K562 (cell line): ENCODE measurements at regions not wholly inside any gene's neighbourhood (a gene's known extent, or its start where the extent isn't known, plus 50 kb on each side); places are given as distances from the start of the nearest gene placed in this dataset.

Experiments
- ATAC-seq: fragments of 200-7000 bp; cut with Tn5 transposase; 3 replicates; pipeline ENCODE4 v1.9.1; 2020; ENCODE audit warnings: moderate library complexity
- BruUV-seq: library from RNA; stranded (reverse); fragments of 400-500 nt; replicated peaks from 2 replicates; lab custom pipeline; 2021; lab: Mats Ljungman, UMichigan
- CTCF ChIA-PET: fragments of 300-600 bp; formaldehyde crosslinking; extraction: SDS; loops from one replicate; lab custom pipeline; 2021; ENCODE audit warnings: low intra/inter-chr PET ratio; lab: Yijun Ruan, JAX
- POLR2A ChIA-PET: fragments of 300-600, 350-650 bp; sonication (Branson Sonifier 250); formaldehyde crosslinking; extraction: SDS; loops from one replicate; lab custom pipeline; 2021; ENCODE audit warnings: antibody characterized with exemption, inconsistent platforms; lab: Yijun Ruan, JAX
- DNase-seq, 4 experiments: peaks; one replicate each; pipeline versions ENCODE4 v3.0.0 to v3.0.0-alpha.2; 2011 to 2018; ENCODE audit warnings: low spot score in 3 of 4, mixed read lengths in 3 of 4; ENCODE audit errors: extremely low read depth in 1 of 4
- FAIRE-seq: peaks from 2 replicates; lab custom pipeline; 2011; peaks lifted over from hg19 to GRCh38; lab: Jason Lieb, UNC
- H2AFZ ChIP-seq: 2 replicates; pipeline ENCODE4 v1.6.0; 2011; ENCODE audit warnings: low read depth, low read length, control low read depth, inconsistent platforms
- H3K27ac ChIP-seq: fragments of 200-600 bp; 3 replicates; pipeline ENCODE4 v1.8.0; 2011; ENCODE audit warnings: low read depth, mild to moderate bottlenecking, control low read depth, inconsistent platforms, low read length, moderate library complexity, mixed read lengths; ENCODE audit errors: extremely low read depth
- H3K27me3 ChIP-seq, 2 experiments: fragments of 300-600 bp in 1 of 2; 2 replicates in 1 of 2; 3 replicates in 1 of 2; pipeline versions ENCODE4 v1.6.0 to v1.8.0; 2011; ENCODE audit warnings: inconsistent platforms in 2 of 2, low read length in 2 of 2, mild to moderate bottlenecking in 1 of 2, mixed read lengths in 1 of 2, moderate library complexity in 1 of 2; ENCODE audit not compliant: control insufficient read depth in 2 of 2, insufficient read depth in 2 of 2
- H3K36me3 ChIP-seq: fragments of 300-600 bp; 3 replicates; pipeline ENCODE4 v1.8.0; 2011; ENCODE audit warnings: mild to moderate bottlenecking, low read length, inconsistent platforms; ENCODE audit not compliant: control insufficient read depth, insufficient read depth
- H3K4me1 ChIP-seq, 2 experiments: fragments of 200-600 bp in 1 of 2; replicated peaks in 1 of 2; 2 replicates in 1 of 2; 3 replicates in 1 of 2; pipeline versions ENCODE4 v1.5.1 to v1.8.0; 2011; ENCODE audit warnings: inconsistent platforms in 2 of 2, low read length in 2 of 2, mild to moderate bottlenecking in 1 of 2, mixed read lengths in 1 of 2, moderate library complexity in 1 of 2; ENCODE audit not compliant: control insufficient read depth in 2 of 2, insufficient read depth in 2 of 2
- H3K4me2 ChIP-seq: 2 replicates; pipeline ENCODE4 v1.6.1; 2011; ENCODE audit warnings: low read length, control low read depth, inconsistent platforms, mixed read lengths; ENCODE audit not compliant: insufficient read depth
- H3K4me3 ChIP-seq: fragments of 200-600 bp; sonication (generic), shearing (Covaris generic); 2 replicates; pipeline ENCODE4 v1.5.1; 2016; ENCODE audit warnings: control low read depth, inconsistent platforms
- H3K79me2 ChIP-seq: fragments of 200-600 bp; 3 replicates; pipeline ENCODE4 v1.8.0; 2011; ENCODE audit warnings: low read length, inconsistent platforms; ENCODE audit not compliant: control insufficient read depth, insufficient read depth
- H3K9ac ChIP-seq, 2 experiments: 2 replicates each; pipeline versions ENCODE4 v1.6.0 to v1.6.1; 2011; ENCODE audit warnings: low read depth in 2 of 2, low read length in 2 of 2, control low read depth in 1 of 2, inconsistent platforms in 1 of 2, mild to moderate bottlenecking in 1 of 2, mixed read lengths in 1 of 2; ENCODE audit not compliant: insufficient read depth in 1 of 2
- H3K9me1 ChIP-seq: one replicate; pipeline ENCODE4 v1.6.0; 2011; ENCODE audit warnings: inconsistent platforms, mild to moderate bottlenecking, low read length, moderate library complexity; ENCODE audit not compliant: control insufficient read depth, insufficient read depth
- H3K9me3 ChIP-seq: replicated peaks from 2 replicates; pipeline ENCODE4 v1.5.1; 2011; ENCODE audit warnings: low read depth, low read length, inconsistent platforms; ENCODE audit not compliant: control insufficient read depth, insufficient read depth
- H4K20me1 ChIP-seq: replicated peaks from 2 replicates; pipeline ENCODE4 v1.6.1; 2011; ENCODE audit warnings: low read length, inconsistent platforms, mixed read lengths; ENCODE audit not compliant: control insufficient read depth, insufficient read depth
- ARID1B ChIP-seq: fragments of 450-650 bp; IDR thresholded peaks from 2 replicates; pipeline ENCODE4 v1.6.1; 2016; ENCODE audit warnings: antibody characterized with exemption, mild to moderate bottlenecking, inconsistent platforms
- ATF3 ChIP-seq, 2 experiments: fragments of 450-650 bp in 1 of 2; sonication (generic) in 1 of 2; formaldehyde crosslinking in 1 of 2; IDR thresholded peaks in 1 of 2; conservative IDR thresholded peaks in 1 of 2; 2 replicates each; pipeline versions ENCODE4 v1.6.1 to v1.8.1; 2016 to 2023; ENCODE audit warnings: mild to moderate bottlenecking in 2 of 2, moderate library complexity in 2 of 2, inconsistent platforms in 1 of 2, missing genetic modification reagents in 1 of 2
- C11orf30 ChIP-seq: fragments of 450-650 bp; IDR thresholded peaks from 2 replicates; pipeline ENCODE4 v1.6.1; 2016; ENCODE audit warnings: low read depth, mild to moderate bottlenecking
- CBX8 ChIP-seq: fragments of 200-600 bp; sonication (generic); IDR thresholded peaks from 2 replicates; pipeline ENCODE4 v1.6.1; 2012; ENCODE audit warnings: borderline replicate concordance, mixed run types, low read depth, mild to moderate bottlenecking, moderate library complexity, mixed read lengths, low read length, control low read depth, inconsistent platforms; ENCODE audit not compliant: poor library complexity, severe bottlenecking; ENCODE audit errors: extremely low read depth
- CEBPG ChIP-seq, 3 experiments: fragments of 200-800 bp in 1 of 3; sonication (Bioruptor generic) in 1 of 3; sonication (generic) in 1 of 3; formaldehyde crosslinking in 1 of 3; IDR thresholded peaks in 2 of 3; conservative IDR thresholded peaks in 1 of 3; 2 replicates each; pipeline versions ENCODE4 v1.6.1 to v1.8.0; 2016 to 2022; ENCODE audit warnings: missing compliant biosample characterization in 2 of 3, missing genetic modification characterization in 2 of 3, mild to moderate bottlenecking in 1 of 3, missing genetic modification reagents in 1 of 3
- DLX4 ChIP-seq: fragments of 250-450 bp; sonication (Bioruptor Pico); IDR thresholded peaks from 2 replicates; pipeline ENCODE4 v1.6.1; 2021; ENCODE audit warnings: mild to moderate bottlenecking
- HMG20A ChIP-seq: fragments of 450-650 bp; formaldehyde crosslinking; conservative IDR thresholded peaks from 2 replicates; pipeline ENCODE4 v1.4.0; 2020; ENCODE audit warnings: mild to moderate bottlenecking, mixed read lengths
- MAFF ChIP-seq: IDR thresholded peaks from 2 replicates; pipeline ENCODE4 v1.6.1; 2012; ENCODE audit warnings: low read length, improper control_type of control experiment
- MAFG ChIP-seq: fragments of 450-650 bp; conservative IDR thresholded peaks from 2 replicates; pipeline ENCODE4 v1.6.1; 2016; ENCODE audit warnings: missing genetic modification characterization, missing compliant biosample characterization
- MAFK ChIP-seq: IDR thresholded peaks from 2 replicates; pipeline ENCODE4 v1.6.1; 2011; ENCODE audit warnings: low read length, improper control_type of control experiment
- MECOM ChIP-seq: fragments of 250-450 bp; sonication (Bioruptor Pico); IDR thresholded peaks from 2 replicates; pipeline ENCODE4 v1.8.0; 2022; ENCODE audit warnings: inconsistent platforms
- MEIS2 ChIP-seq: fragments of 450-650 bp; IDR thresholded peaks from 2 replicates; pipeline ENCODE4 v1.6.1; 2014; ENCODE audit warnings: mild to moderate bottlenecking; ENCODE audit not compliant: partially characterized antibody
- NCOA6 ChIP-seq: fragments of 450-650 bp; IDR thresholded peaks from 2 replicates; pipeline ENCODE4 v1.6.1; 2017; ENCODE audit warnings: mild to moderate bottlenecking
- NFE2 ChIP-seq: IDR thresholded peaks from 2 replicates; pipeline ENCODE4 v1.6.1; 2014; ENCODE audit warnings: antibody characterized with exemption, low read depth
- NFE2L1 ChIP-seq: fragments of 450-650 bp; IDR thresholded peaks from 2 replicates; pipeline ENCODE4 v1.6.1; 2016; ENCODE audit warnings: missing genetic modification characterization, low read depth, mild to moderate bottlenecking, missing compliant biosample characterization, moderate library complexity, borderline replicate concordance
- RAD51 ChIP-seq: fragments of 450-650 bp; IDR thresholded peaks from 2 replicates; pipeline ENCODE4 v1.7.1; 2016; ENCODE audit warnings: low read depth, mild to moderate bottlenecking, borderline replicate concordance
- ZNF316 ChIP-seq: fragments of 450-650 bp; IDR thresholded peaks from 2 replicates; pipeline ENCODE4 v1.6.1; 2016
- ZNF354B ChIP-seq: fragments of 250-450 bp; sonication (Bioruptor Pico); IDR thresholded peaks from 2 replicates; pipeline ENCODE4 v1.4.0; 2020
- ZNF512 ChIP-seq: IDR thresholded peaks from 2 replicates; pipeline ENCODE4 v1.6.1; 2016; ENCODE audit warnings: missing genetic modification characterization, missing compliant biosample characterization
- WGBS: fragments of 100-300 bp; shearing (Covaris generic); methylation state at CpG from one replicate; pipeline ENCODE4 v1.1.6; 2016; ENCODE audit warnings: low coverage, mixed read lengths; ENCODE audit not compliant: insufficient coverage; ENCODE audit errors: missing lambda C conversion rate; 5-methylcytosine and 5-hydroxymethylcytosine counted together
- in situ Hi-C: fragments of 300-500 bp; cut with MboI; formaldehyde crosslinking; loops from 4 replicates; pipeline ENCODE4 v1.15.0; 2018; ENCODE audit warnings: inconsistent platforms, mixed read lengths
- intact Hi-C: fragments of 100-400 bp; cut with micrococcal nuclease; formaldehyde crosslinking; loops from 2 replicates; pipeline ENCODE4 v1.14.2; 2022
- TF ChIP-seq, protein P1 (sequence below): fragments of 450-650 bp; formaldehyde crosslinking; IDR thresholded peaks from 2 replicates; pipeline ENCODE4 v1.4.0; 2022; ENCODE audit warnings: mild to moderate bottlenecking, moderate library complexity

- no TSS peak for BruUV-seq
- in situ Hi-C loops (no loop called here), intact Hi-C loops (no loop called here)
- H3K4me3 ChIP-seq, result no peak overlapping the region
- no peaks in the 10 kb centered on the region for H3K27me3 ChIP-seq
- ChIA-PET POLR2A (no interaction called here), CTCF (interaction anchor here (0.6 kb wide), 1 partner anchor 1188 kb away, joined by 6 read pairs; no protein-coding TSS in a partner anchor)
- H3K79me2 ChIP-seq, result no peaks in the 10 kb centered on the region
- H3K4me2 ChIP-seq, result peak overlapping the region; percentile 38; the same call in 1 of the 2 replicates
- H3K9me1 ChIP-seq, result no peaks in the 10 kb centered on the region
- WGBS, result 10% methylated on average over 1 of the region's 1 CpG
- peaks cover 0 to 6% of the 10 kb centered on the region in 2 experiments; a peak in 3 of 5 replicates for H3K4me1 ChIP-seq
- peak overlapping the region; percentile 79 for H2AFZ ChIP-seq
- H3K27ac ChIP-seq, result peak overlapping the region; percentile 63; the same call in 2 of the 3 replicates
- no peaks in the 10 kb centered on the region for H3K36me3 ChIP-seq
- no peaks in the 10 kb centered on the region for H3K9me3 ChIP-seq
- H3K9ac ChIP-seq, result no peak overlapping the region
- FAIRE-seq, result peak; percentile 40
- peak; percentile 76 for ATAC-seq
- no peaks in the 10 kb centered on the region for H4K20me1 ChIP-seq
- peak in 2 of 4 experiments; percentile 20 to 42 for DNase-seq
- TF ChIP-seq MAFK, result peak; percentile 71; the same call in 1 of the 2 replicates
- TF ChIP-seq CEBPG (CRISPR knock-in tag; IDR thresholded peaks at IDR 0.05), result no peak
- no peak for TF ChIP-seq CEBPG (tag; conservative IDR thresholded peaks at IDR 0.05 in 1 of 2, IDR thresholded peaks at IDR 0.05 in 1 of 2)
- peak; percentile 33 for TF ChIP-seq MEIS2
- TF ChIP-seq MECOM, result no peak
- no peak for TF ChIP-seq DLX4
- TF ChIP-seq CBX8, result no peak
- no peak for TF ChIP-seq ZNF512 (tag)
- no peak for TF ChIP-seq ZNF354B (CRISPR knock-in tag)
- peak; percentile 74 for TF ChIP-seq MAFG (tag)
- peak; percentile 89 for TF ChIP-seq MAFF
- TF ChIP-seq HMG20A (CRISPR knock-in tag), result no peak
- peak; percentile 20; the same call in 1 of the 2 replicates for TF ChIP-seq ARID1B
- no peak for TF ChIP-seq RAD51
- peak; percentile 86 for TF ChIP-seq C11orf30
- TF ChIP-seq NFE2L1 (tag), result peak; percentile 47; the same call in 1 of the 2 replicates
- peak; percentile 89 for TF ChIP-seq NFE2
- TF ChIP-seq ATF3 (IDR thresholded peaks at IDR 0.05), result peak; percentile 37; the same call in 1 of the 2 replicates
- no peak for TF ChIP-seq ATF3 (CRISPR knock-in tag; conservative IDR thresholded peaks at IDR 0.05)
- TF ChIP-seq, protein P1, sequence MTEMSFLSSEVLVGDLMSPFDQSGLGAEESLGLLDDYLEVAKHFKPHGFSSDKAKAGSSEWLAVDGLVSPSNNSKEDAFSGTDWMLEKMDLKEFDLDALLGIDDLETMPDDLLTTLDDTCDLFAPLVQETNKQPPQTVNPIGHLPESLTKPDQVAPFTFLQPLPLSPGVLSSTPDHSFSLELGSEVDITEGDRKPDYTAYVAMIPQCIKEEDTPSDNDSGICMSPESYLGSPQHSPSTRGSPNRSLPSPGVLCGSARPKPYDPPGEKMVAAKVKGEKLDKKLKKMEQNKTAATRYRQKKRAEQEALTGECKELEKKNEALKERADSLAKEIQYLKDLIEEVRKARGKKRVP (CRISPR knock-in tag), result no peak
- peak; percentile 84 for TF ChIP-seq ZNF316
- no peak for TF ChIP-seq NCOA6
Measured at GRCh38 chr14:37655418-37655817, 60.0 kb downstream of the TTC6 start.
